Prostate gland (tissue), 2 donors: ENCODE measurements at regions not wholly inside any gene's neighbourhood (a gene's known extent, or its start where the extent isn't known, plus 50 kb on each side); places are given as distances from the start of the nearest gene placed in this dataset.
"Not testable (repeated sequence)": the region's sequence is repeated elsewhere in the genome, so short reads cannot be mapped to it uniquely, and the experiment has no call there.

Experiments
- CTCF ChIP-seq, 4 experiments: fragments of 200-600 bp in 2 of 4; fragments of 450-650 bp in 2 of 4; sonication (generic) in 2 of 4; IDR thresholded peaks; 1 replicate in 3 of 4; 2 replicates in 1 of 4; pipeline ENCODE4 v1.5.1; 2016 to 2019; ENCODE audit warnings: antibody characterized with exemption in 4 of 4, mild to moderate bottlenecking in 2 of 4, moderate library complexity in 2 of 4
- POLR2AphosphoS5 ChIP-seq: sonication (generic); formaldehyde crosslinking; IDR thresholded peaks from one replicate; pipeline ENCODE4 v1.6.1; 2017; ENCODE audit warnings: antibody characterized with exemption

- not testable (repeated sequence) for TF ChIP-seq CTCF (IDR thresholded peaks at IDR 0.05); POLR2AphosphoS5
Measured at GRCh38 chr5:163583491-163584153, 78.2 kb downstream of the MAT2B start.
